ENCODE measurements at regions not wholly inside any gene's neighbourhood (a gene's known extent, or its start where the extent isn't known, plus 50 kb on each side); places are given as distances from the start of the nearest gene placed in this dataset.
"Not testable (repeated sequence)": the region's sequence is repeated elsewhere in the genome, so short reads cannot be mapped to it uniquely, and the experiment has no call there.

DNA sequence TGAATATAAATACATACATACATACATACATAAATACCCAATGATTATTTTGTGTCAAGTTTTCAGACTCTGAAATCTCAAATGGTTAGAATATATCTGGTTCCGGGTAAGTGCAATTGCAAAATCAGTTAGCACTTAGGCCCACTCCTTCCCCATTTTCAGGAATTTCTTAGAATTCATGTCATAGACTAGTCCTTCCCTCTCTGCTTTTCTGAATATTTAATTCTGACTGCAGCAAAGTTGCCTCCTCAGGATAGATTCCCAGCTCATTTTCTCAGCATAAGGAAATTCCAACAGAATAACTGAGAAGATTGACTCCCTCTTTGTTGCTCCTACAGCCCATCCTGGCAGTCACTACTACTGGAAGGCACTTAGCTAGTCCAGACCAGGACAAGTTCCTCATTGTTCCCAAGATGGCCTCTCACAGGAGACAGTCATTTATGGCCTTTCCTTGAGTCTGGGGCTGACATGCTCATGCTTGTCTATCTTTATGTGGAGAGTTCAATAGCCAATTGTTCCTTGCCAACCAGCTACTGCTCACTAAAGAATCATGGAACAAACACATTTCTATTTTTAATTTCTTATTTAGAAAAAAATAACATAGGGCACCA lies 142.9 kb upstream of the ITGB1 start:
- no peak for DNase-seq

DNA sequence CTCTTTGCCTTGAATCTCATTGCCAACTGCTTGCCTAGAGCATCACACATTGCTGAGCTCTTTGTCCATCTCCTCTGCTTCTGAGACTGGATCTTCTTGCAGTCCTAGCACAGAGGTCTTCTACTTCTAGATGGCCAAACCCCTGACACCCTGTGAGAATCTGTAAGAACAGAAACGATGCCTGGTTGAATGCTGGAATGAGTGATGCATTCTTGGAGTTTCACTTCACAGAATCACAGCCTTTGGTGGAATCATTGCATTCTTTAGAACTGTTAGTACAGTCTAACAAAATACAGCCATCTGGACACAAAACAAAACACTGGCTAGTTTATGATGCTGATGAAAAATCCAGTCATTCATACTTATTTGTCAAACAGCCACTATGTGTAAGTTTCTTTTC lies 141.7 kb upstream of the ITGB1 start:
- no peak for DNase-seq

DNA sequence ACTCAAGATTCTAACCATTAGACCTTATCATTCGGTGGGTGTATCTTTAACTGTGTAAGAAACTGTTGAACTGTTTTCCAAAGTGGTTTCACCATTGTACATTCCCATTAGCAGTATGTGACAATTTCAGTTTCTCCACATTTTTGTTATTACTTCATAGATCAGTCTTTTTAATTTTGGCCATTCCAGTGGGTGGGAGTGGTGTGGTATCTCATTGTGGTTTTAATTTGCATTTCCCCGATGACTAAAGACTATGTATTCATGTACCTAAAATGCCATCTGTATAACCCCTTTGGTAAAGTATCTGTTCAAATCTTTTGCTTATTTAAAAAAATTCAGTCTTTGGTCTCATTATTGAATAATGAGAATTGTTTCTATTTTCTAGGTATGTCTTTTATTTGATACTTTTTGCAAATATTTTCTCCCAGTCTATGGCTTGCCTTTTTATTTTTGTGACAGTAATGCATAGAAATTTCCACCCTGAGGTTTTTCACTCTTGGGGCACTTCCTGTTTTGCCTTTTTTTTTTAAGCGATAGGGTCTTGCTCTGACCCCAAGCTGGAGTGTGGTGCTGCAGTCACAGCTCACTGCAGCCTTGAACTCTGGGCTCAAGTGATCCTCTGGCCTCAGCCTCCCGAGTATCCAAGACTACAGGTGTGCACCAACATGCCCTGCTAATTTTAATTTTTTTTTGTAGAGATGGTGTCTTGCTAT lies 141.1 kb upstream of the ITGB1 start:
- peak; percentile 17 to 21 for DNase-seq

DNA sequence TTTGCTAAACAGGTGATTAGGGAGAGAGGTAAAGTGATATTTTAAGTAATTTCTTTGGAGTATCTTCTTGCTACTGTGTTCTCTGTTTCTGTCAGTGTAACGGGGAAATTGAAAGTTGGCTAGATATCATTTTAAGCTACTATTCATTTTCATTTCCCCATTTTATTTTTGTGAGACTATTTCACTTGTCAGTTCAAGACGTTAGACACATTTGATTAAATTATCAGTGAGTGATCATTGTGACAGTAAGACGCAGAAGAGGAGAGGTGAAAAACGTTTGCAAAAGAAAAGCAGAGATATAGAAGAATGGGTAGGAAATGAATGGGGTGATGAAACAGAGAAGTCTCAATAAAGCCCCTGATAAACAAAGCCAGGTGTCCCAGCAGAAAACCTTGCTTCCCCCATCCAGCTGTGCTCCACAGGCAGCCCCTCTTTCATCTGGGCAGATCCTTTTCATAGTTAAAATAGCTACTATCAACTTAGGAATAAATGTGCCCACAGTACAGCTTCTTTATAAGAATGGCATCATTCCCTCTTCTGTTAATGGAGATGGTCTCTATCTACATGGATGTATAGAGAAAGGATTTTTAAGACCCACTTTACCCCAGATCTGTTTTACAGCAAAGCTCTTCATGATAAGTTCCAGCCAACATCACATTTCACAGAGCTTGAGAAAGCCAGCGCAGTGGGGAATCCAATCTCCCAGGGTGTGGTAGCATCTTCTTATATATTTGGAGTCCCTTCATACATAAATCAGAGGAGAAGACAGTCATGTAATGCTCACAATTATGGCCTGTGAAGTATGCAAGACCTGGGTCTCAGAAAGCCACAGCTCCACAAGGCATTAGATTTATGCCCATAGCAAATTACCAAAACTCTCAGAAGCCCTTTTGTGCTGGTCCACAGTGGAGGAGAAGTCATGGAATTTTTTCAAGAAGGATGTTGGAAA lies 138.1 kb upstream of the ITGB1 start:
- DNase-seq: no peak

DNA sequence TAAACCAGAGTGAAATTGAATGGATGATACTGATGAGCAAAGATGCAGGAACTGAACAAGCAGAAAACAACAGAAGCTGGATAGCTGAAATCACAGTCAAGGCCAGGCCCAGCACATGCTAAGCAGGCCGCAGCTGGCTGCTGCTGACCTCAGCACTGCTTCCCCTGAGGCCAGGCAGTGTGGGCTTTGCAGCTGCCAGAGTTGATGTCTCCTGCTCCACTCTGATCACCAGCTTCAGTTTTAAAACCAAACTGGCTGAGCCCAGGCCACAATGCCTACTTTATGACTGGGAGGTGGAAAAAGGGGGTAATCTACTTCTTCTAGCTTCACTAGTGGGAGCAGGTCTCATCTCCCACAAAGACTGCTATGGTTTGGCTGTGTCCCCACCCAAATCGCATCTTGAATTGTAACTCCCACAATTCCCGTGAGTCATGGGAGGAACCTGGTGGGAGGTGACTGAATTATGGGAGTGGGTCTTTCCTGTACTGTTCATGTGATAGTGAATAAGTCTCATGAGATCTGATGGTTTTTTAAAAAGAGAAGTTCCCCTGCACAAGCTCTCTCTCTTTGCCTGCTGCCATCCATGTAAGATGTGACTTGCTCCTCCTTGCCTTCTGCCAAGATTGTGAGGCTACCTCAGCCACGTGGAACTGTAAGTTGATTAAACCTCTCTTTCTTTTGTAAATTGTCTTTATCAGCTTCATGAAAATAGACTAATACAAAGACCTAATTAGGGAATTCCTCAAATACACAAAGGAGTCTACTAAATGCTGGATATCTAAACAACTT lies 136.4 kb upstream of the ITGB1 start:
- no peak for DNase-seq

DNA sequence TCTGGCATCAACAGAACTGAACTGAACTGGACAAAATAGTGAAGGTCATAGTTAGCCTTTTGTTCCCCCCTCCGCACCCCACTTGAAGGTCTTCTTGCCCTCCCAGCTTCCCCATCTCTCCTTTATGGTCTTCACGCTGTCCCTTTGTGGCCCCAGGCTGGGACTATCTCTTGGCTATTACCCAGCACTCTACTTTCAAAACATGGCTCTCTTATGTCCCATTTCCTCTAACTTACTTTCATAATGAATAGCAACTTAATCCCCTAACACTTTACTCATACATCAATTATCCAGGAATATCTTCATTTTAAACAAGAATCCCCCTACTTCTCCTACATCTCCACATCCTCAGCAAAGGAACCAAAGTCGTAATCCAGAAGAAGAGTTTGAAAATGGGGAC lies 135.3 kb upstream of the ITGB1 start:
- no peak for DNase-seq

DNA sequence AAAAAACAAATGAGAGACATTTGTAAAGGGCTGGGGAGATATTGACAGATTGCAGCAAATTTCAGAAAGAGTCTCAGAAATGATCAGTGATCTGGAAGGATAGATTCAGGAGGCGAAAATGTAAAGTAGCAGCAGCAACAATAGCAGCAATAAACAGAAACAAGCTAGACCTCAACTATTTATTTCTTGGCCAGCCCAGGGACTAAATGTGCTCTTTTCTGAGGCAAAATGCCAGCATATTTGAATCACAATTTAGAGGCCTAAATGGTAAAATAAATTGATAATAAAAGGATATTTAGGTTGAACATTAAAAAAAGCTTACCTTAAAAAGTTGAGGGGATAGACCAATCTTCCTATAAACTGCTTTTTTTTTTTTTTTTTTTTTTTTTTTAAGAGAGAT lies 134.6 kb upstream of the ITGB1 start:
- no peak for DNase-seq

DNA sequence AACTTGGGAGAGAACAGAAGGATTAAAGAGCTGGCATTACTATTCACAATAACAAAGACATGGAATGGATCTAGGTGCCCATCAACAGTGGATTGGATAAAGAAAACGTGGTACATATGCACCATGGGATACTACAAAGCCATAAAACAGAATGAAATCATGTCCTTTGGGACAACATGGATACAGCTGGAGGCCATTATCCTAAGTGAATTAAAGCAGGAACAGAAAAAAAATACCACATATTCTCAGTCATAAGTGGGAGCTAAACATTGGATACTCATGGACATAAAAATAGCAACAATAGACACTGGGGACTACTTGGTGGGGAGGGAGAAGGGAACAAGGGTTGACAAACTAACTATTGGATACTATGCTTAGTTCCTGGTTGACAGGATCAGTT lies 133.2 kb upstream of the ITGB1 start:
- DNase-seq: no peak

DNA sequence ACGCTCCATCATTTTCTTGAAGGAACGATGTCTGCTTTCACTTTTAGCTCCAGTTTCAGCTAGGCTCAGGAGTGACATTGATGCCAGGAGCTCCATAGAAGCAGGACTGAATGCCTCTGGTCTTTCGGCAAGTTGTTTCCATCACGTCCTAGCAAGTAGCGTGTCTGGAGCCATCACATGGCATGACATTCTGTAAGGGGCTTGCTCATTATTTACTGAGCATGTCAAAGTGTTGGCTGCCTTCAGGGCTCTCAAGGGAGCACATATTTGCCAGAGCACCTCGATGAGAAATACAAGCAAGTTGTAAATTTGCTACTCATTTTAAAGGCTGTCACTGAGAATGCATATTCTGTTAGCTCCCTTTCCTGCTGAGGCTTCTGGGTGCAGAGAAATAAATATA lies 131.0 kb upstream of the ITGB1 start:
- DNase-seq: no peak

DNA sequence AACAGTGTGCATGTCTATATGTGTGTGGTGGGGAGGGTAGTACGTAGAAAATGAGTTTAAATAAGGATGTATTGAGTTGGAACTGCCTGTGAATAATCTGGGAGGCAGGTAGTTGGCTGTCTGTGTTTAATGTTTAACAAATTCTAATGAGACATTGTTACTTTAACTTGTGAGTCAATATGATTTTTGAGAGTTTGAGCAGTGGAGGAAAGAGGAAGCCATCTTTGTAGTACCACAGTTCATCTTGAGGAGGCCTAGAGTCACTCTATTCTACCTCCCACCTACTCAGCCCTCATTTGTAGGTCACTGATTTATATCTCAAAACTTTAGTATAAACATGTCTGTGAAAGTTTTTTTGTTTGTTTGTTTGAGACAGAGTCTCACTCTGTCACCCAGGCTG lies 129.9 kb upstream of the ITGB1 start:
- no peak for DNase-seq

DNA sequence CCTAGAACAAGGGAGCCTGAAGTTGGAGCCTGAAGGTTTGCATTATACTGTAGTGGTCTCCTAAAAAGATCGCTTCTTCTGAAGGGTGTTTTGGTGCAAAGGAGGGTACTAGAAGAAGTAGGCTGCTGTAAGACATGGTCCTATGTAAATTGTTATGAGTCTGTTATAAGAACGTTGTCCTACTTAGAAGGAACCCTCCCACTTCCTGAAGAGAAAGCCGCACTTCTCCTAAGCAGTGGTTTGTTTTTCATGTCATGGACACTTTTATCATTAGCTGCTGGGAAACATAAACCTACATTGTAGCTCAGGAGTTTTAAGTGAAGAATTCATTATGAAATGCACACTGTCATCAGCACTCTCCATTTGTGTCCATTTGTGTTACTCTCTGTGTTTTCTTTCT lies 129.1 kb upstream of the ITGB1 start:
- peak; percentile 66 to 79 for DNase-seq

DNA sequence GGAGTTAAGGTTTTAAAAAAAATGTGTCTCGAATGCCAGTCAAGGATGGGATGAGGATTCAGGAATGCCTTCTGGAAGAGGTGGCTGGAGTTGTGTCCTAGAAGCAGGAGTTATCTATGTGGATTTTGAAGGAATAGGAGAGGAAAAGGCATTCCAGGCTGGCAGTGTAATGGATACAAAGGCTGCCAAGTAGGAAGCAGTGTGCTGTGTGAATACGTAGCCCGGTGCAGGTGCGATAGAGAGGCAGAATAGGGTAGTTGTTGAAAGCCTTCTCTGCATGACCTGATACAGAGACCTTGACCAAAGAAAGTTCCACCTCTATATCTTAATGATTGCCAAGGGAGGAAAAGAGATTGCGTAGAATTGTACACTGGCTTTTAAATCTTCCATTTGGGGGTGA lies 128.1 kb upstream of the ITGB1 start:
- no peak for DNase-seq

DNA sequence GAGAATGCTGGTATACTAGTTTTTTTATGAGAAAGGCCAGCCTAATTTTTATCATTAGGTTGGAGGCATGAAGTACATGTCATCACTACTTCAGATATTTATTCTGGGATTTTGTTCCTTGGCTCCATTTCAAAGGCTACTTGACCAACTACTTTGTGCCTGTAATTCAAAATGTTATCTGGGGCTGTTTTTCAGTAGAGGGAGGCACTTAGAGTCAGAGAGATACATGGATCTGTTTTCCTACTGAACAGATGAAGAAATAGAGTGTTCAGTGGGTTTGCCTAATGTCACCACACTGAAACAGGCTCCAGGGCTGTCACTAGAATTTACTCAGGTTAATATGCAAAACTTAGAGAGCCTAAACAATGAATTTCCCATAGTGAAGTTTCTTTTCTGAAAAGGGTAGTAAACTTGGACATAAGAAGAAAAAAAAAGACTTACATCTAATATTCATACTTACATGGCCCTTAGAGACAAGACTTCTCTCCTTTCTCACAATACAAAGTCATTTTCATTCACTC lies 127.3 kb upstream of the ITGB1 start:
- DNase-seq: no peak

DNA sequence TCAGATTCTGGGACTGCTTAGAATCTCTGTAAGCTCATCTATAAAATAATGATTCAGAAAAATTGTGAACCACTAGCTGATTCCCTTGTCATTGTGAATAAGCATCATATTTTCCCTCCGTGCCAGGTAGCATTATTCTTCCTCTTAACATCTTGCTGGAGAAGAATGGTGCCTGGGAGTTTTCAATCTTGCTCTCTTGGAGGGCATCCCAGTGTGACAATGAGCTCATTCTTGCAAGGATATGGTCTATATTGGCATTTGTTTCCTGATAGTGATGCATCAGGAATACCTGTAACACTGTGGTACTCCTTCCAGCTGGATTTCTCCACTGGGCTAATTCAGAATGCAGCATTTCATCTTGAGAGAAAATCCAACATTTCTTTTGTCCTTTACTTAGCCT lies 126.4 kb upstream of the ITGB1 start:
- DNase-seq: no peak

DNA sequence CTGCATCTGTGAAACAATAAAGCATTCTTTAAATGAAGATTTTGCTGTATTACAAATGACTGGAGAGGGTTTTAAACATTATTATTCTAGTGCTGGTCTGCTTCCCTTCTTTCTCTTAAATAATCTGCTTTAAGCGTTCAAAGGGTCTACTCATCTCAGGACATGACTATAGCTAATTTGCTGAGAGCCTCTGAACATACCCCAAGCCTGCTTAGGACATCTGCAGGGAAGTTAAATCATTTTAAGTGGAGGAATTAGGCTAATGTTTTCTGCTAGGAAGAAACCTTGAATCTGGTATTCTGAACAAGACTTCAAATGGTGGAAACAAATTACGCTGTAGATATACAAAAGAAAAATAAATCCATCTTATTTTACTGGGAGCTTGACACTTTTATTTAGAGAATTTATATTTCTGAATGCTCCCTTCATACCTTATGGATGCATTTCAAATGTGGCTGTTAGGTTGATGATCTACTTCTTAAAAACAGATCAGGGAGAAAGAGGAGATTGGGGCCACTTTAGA lies 124.4 kb upstream of the ITGB1 start:
- DNase-seq: no peak

DNA sequence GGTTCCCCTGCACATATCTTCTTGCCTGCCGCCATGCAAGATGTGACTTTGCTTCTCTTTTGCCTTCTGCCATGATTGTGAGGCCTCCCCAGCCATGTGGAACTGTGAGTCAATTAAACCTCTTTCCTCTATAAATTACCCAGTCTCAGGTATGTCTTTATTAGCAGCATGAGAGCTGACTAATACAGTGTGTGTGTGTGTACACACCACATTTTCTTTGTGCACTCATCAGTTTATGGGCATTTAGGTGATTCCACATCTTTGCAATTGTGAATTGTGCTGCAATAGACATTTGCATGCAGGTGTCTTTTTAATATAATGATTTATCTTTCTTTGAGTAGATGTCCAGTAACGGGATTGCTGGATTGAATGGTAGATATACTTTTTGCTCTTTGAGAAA lies 122.4 kb upstream of the ITGB1 start:
- DNase-seq: not testable (repeated sequence)

DNA sequence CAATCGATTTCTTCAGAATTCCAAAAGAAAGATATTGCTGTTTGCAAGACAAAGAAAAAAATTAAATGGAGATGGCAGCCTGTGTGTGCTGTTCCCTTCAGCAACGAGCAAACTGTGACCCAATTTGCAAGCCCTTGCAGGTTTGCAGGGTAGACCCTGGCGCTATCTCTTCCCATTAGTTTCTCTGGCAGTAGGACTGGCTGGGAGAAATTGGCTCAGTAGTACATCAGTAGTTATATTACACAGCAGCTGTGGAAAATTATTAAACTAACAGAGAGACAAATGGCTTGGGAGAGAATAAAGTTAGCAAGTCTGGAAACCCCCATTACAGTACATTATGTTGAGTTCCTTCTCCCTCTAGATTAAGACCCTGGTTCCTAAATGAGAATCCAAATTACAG lies 116.4 kb upstream of the ITGB1 start:
- DNase-seq: no peak

DNA sequence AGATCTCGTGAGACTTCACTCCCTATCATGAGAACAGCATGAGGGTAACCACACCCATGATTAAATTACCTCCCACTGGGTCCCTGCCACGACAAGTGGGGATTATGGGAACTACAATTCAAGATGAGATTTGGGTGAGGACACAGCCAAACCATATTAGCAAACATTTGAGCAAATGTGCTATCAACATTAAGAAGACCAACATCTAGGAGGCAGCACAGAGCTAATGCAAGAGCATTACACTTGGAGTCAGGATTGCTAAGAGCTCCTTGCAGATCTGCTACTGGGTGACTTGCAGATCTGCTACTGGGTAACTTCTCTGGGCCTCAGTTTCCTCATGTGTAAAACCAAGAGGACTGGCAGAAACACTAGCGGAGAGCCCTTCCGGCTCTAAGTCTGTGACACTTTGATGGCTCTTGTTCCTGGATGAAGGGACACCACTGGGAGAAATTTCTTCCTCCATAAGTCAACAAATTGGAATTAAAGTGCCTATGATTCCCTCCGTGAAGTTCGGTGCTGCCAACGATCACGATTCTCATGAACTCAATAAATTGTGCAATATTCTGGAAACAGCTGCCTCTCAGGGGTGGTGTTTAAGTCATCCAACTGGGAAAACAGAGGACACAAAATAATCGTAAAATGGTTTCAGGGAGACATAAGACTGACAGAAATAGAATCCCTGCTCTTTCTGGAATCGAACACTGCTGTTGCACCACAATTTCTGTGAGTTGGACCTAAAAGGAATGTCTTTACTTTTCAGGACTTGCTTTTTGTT lies 115.8 kb upstream of the ITGB1 start:
- no peak for DNase-seq

DNA sequence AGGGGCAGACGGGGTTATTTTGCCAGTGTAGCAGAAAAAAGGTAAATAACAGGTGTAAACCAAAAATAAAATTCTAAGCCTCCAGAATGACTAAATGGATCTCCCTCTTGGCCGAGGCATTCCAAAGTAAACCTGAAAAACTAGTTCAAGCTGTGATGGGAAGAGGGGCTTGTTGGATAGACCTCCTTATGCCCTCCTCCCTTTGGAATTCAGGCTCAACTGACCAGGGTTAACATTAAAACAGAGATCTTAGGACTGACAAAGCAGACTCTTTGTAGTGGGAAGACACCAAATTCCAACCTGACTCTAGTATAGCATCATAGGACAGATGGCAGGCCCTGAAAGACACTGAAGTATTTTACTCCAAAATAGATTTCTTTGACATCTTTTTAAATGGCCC lies 113.8 kb upstream of the ITGB1 start:
- no peak for DNase-seq

DNA sequence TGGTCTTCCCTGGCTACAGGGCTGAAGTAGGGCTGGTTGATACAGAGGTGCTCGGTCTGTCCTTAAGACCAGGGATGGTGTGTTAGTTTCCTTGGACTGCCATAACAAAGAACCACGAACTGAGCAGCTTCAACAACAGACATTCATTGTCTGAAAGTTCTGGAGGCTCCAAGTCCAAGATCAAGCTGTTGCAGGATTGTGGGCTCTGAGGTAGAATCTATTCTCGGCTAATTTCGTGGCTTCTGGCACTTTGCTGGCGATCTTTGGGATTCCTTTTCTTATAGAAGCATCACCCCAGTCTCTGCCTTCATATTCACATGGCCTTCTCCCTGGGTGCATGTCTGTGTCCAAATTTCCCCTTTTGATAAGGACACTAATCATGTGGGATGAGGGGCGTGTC lies 112.1 kb upstream of the ITGB1 start:
- no peak for DNase-seq

DNA sequence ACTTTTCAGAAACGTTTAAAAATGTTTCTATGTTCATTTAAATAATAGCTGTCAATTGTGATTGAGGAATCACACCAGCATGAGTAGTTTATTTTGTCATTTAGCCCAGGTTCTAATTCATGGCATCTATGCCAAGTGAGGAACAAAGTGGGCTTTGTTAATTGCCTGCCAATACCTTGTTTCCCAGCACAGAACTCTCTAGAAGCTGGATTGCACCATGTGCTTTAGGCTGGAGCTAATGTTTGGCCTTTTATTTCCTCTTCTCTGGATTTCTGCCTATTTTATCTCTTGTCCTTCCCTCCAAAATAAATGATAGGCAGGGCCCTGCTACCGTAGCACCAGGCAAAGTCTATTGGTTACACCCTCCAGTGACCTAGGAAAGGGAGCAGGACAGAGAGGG lies 109.9 kb upstream of the ITGB1 start:
- no peak for DNase-seq

DNA sequence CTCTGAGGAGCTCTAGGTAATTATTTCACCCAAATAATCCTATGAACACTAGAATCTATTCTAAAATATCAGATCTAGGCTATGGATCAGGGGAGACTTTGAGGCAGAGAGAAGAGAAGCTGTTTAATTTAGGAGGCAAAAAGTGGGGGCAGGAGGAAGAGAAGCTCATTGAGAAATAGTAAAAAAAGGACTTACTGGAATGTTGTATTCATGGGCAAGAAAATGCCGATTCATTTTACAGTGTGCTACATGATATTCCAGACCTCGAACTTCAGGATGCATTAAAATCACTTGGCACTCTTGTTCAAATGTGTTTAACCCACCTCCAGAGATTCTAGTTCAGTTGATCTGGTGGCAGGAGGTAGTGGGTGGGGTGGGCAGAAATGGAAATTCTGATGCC lies 109.5 kb upstream of the ITGB1 start:
- no peak for DNase-seq

All from Kasumi-1 (cell line).